ENCODE measurements at regions not wholly inside any gene's neighbourhood (a gene's known extent, or its start where the extent isn't known, plus 50 kb on each side); places are given as distances from the start of the nearest gene placed in this dataset.

DNA sequence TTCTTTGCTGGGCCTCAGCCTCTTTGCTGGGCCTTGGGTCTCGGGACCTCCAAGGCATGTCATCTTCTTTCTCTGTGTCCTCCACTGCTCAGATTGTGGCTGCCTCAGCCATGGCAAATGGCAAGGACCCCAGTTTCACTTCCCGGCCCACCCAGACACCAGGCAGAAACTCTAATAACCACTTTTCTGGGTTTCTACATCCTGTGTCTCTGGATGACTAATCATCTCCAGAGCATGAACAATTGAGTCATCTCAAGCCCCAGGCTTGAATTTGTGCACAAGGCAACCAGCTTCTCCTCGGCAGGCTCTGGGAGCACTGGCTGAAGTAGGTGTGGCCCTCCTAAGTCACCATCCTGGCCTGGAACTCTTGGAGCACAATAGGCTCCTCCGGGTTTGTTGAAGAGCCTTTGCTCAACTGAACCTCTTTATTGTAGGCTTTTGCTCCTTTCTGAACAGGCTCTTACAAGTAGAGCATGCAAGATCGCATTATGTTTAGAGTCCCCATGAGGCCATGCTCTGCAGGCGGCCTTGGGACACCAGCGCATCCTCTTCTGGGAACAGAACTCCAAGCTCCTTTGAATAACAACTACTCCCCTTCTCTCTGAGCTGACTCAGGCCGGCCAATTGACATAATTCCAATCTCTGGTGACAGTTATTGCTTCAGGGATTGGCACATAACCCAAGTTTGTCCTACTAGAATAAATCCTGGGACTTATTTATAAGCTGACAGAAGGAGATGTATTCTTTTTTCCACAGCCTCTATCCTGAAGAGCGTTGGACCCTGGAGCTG is 218.1 kb downstream of the WDR11 start:
- TF ChIP-seq, protein P1, sequence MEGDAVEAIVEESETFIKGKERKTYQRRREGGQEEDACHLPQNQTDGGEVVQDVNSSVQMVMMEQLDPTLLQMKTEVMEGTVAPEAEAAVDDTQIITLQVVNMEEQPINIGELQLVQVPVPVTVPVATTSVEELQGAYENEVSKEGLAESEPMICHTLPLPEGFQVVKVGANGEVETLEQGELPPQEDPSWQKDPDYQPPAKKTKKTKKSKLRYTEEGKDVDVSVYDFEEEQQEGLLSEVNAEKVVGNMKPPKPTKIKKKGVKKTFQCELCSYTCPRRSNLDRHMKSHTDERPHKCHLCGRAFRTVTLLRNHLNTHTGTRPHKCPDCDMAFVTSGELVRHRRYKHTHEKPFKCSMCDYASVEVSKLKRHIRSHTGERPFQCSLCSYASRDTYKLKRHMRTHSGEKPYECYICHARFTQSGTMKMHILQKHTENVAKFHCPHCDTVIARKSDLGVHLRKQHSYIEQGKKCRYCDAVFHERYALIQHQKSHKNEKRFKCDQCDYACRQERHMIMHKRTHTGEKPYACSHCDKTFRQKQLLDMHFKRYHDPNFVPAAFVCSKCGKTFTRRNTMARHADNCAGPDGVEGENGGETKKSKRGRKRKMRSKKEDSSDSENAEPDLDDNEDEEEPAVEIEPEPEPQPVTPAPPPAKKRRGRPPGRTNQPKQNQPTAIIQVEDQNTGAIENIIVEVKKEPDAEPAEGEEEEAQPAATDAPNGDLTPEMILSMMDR (IDR thresholded peaks at IDR 0.05; ENCODE audit: poor library complexity): no peak
- TF ChIP-seq EZH2 (IDR thresholded peaks at IDR 0.05; ENCODE audit: borderline replicate concordance) (no peak), EZH2phosphoT487 (IDR thresholded peaks at IDR 0.05; ENCODE audit: low read depth, severe bottlenecking, unreplicated experiment) (no peak)
